ENCODE measurements at regions not wholly inside any gene's neighbourhood (a gene's known extent, or its start where the extent isn't known, plus 50 kb on each side); places are given as distances from the start of the nearest gene placed in this dataset.
"Not testable (repeated sequence)": the region's sequence is repeated elsewhere in the genome, so short reads cannot be mapped to it uniquely, and the experiment has no call there.

GRCh38 chr7:138366137-138366536, 93.9 kb upstream of the TRIM24 start:
- TF ChIP-seq CTCF, POLR2A (IDR thresholded peaks at IDR 0.05): not testable (repeated sequence)
